H1 (cell line): ENCODE measurements at regions not wholly inside any gene's neighbourhood (a gene's known extent, or its start where the extent isn't known, plus 50 kb on each side); places are given as distances from the start of the nearest gene placed in this dataset.

Experiments used
- CTCF ChIA-PET: fragments of 300-600 bp; sonication (Branson Sonifier 250); formaldehyde crosslinking; loops from one replicate; lab custom pipeline; 2021; ENCODE audit not compliant: partially characterized antibody; lab: Charles Lee
- POLR2A ChIA-PET: fragments of 300-600 bp; sonication (Branson Sonifier 250); formaldehyde crosslinking; loops from one replicate; lab custom pipeline; 2021; ENCODE audit warnings: inconsistent platforms; ENCODE audit not compliant: partially characterized antibody; lab: Charles Lee
- DNase-seq, 2 experiments: peaks; one replicate each; pipeline versions ENCODE4 v3.0.0 to v3.0.0-alpha.2; 2010 to 2022; ENCODE audit warnings: low spot score in 2 of 2, low read depth in 1 of 2, mixed read lengths in 1 of 2
- FAIRE-seq: peaks from 2 replicates; lab custom pipeline; 2011; peaks lifted over from hg19 to GRCh38; lab: Jason Lieb, UNC
- H2AFZ ChIP-seq: 2 replicates; pipeline ENCODE4 v1.8.1; 2012; ENCODE audit warnings: low read length, inconsistent platforms
- H2AK5ac ChIP-seq: 2 replicates; pipeline ENCODE4 v1.6.1; 2013; ENCODE audit warnings: low read depth, low read length
- H2BK120ac ChIP-seq: replicated peaks from 2 replicates; pipeline ENCODE3; 2013; ENCODE audit warnings: low read depth, low read length, inconsistent platforms
- H2BK12ac ChIP-seq: 2 replicates; pipeline ENCODE4 v1.6.1; 2013; ENCODE audit warnings: low read depth, low read length
- H2BK15ac ChIP-seq: 2 replicates; pipeline ENCODE4 v1.6.1; 2013; ENCODE audit warnings: low read length
- H2BK20ac ChIP-seq: 2 replicates; pipeline ENCODE4 v1.6.1; 2013; ENCODE audit warnings: low read length
- H2BK5ac ChIP-seq: 2 replicates; pipeline ENCODE4 v1.6.1; 2013; ENCODE audit warnings: low read depth, low read length
- H3K14ac ChIP-seq: 2 replicates; pipeline ENCODE4 v1.6.1; 2013; ENCODE audit warnings: inconsistent platforms; ENCODE audit not compliant: insufficient read length
- H3K18ac ChIP-seq: 2 replicates; pipeline ENCODE4 v1.6.1; 2013; ENCODE audit warnings: low read length; ENCODE audit errors: extremely low read depth
- H3K23ac ChIP-seq: 2 replicates; pipeline ENCODE4 v1.6.1; 2013; ENCODE audit warnings: inconsistent platforms; ENCODE audit not compliant: insufficient read length
- H3K23me2 ChIP-seq: 2 replicates; pipeline ENCODE4 v1.6.1; 2013; ENCODE audit warnings: low read depth, low read length
- H3K27ac ChIP-seq: 2 replicates; pipeline ENCODE4 v1.6.1; 2011; ENCODE audit warnings: low read depth, low read length, inconsistent platforms
- H3K27me3 ChIP-seq, 4 experiments: replicated peaks in 1 of 4; 1 replicate in 1 of 4; 2 replicates in 3 of 4; pipeline versions ENCODE4 v1.6.1 to v1.8.1; 2011 to 2013; ENCODE audit warnings: low read length in 3 of 4, mild to moderate bottlenecking in 3 of 4, inconsistent platforms in 2 of 4, mixed read lengths in 2 of 4, moderate library complexity in 1 of 4; ENCODE audit not compliant: control insufficient read depth in 3 of 4, insufficient read depth in 3 of 4; ENCODE audit errors: extremely low read depth in 1 of 4
- H3K36me3 ChIP-seq, 4 experiments: 2 replicates each; pipeline versions ENCODE4 v1.6.1 to v1.8.1; 2011 to 2013; ENCODE audit warnings: mild to moderate bottlenecking in 4 of 4, low read length in 3 of 4, moderate library complexity in 2 of 4, control low read depth in 1 of 4, inconsistent platforms in 1 of 4; ENCODE audit not compliant: insufficient read depth in 4 of 4, control insufficient read depth in 2 of 4
- H3K4ac ChIP-seq: replicated peaks from 2 replicates; pipeline ENCODE3; 2013; ENCODE audit warnings: low read length, low read depth, mixed read lengths, inconsistent platforms; ENCODE audit not compliant: insufficient read length
- H3K4me1 ChIP-seq, 4 experiments: replicated peaks in 1 of 4; 1 replicate in 1 of 4; 2 replicates in 3 of 4; pipeline versions ENCODE4 v1.6.1 to v1.8.1; 2011 to 2013; ENCODE audit warnings: low read length in 3 of 4, inconsistent platforms in 2 of 4, mixed read lengths in 1 of 4; ENCODE audit not compliant: insufficient read depth in 4 of 4, control insufficient read depth in 3 of 4
- H3K4me2 ChIP-seq, 2 experiments: 2 replicates each; pipeline versions ENCODE4 v1.6.1 to v1.8.1; 2011 to 2013; ENCODE audit warnings: low read depth in 2 of 2, low read length in 2 of 2, control low read depth in 1 of 2, inconsistent platforms in 1 of 2, mild to moderate bottlenecking in 1 of 2; ENCODE audit not compliant: insufficient read depth in 1 of 2
- H3K4me3 ChIP-seq, 4 experiments: fragments of 200-600, 300-600 bp in 1 of 4; sonication (generic), shearing (Covaris generic), sonication (Bioruptor Twin) in 1 of 4; 2 replicates each; pipeline versions ENCODE4 v1.5.1 to v1.8.1; 2011 to 2016; ENCODE audit warnings: low read length in 4 of 4, low read depth in 3 of 4, control low read depth in 2 of 4, inconsistent platforms in 2 of 4, mild to moderate bottlenecking in 2 of 4, mixed read lengths in 1 of 4, moderate library complexity in 1 of 4; ENCODE audit not compliant: insufficient read depth in 2 of 4; ENCODE audit errors: extremely low read depth in 1 of 4
- H3K56ac ChIP-seq: replicated peaks from 2 replicates; pipeline ENCODE3; 2013; ENCODE audit warnings: low read depth, mild to moderate bottlenecking, mixed read lengths, low read length, inconsistent platforms; ENCODE audit not compliant: insufficient read length
- H3K79me1 ChIP-seq: 2 replicates; pipeline ENCODE4 v1.6.1; 2013; ENCODE audit warnings: low read depth, low read length, control low read depth
- H3K79me2 ChIP-seq, 2 experiments: 2 replicates each; pipeline versions ENCODE4 v1.6.1 to v1.8.1; 2012 to 2013; ENCODE audit warnings: low read length in 2 of 2, mild to moderate bottlenecking in 2 of 2, inconsistent platforms in 1 of 2; ENCODE audit not compliant: insufficient read depth in 2 of 2, control insufficient read depth in 1 of 2
- H3K9ac ChIP-seq, 4 experiments: replicated peaks in 1 of 4; 1 replicate in 1 of 4; 2 replicates in 3 of 4; pipeline versions ENCODE4 v1.6.1 to v1.8.1; 2011 to 2013; ENCODE audit warnings: low read depth in 3 of 4, low read length in 3 of 4, control low read depth in 2 of 4, mild to moderate bottlenecking in 2 of 4, moderate library complexity in 2 of 4, inconsistent platforms in 1 of 4; ENCODE audit errors: extremely low read depth in 1 of 4
- H3K9me3 ChIP-seq, 2 experiments: 2 replicates each; pipeline versions ENCODE4 v1.6.1 to v1.8.1; 2012 to 2013; ENCODE audit warnings: mild to moderate bottlenecking in 2 of 2, moderate library complexity in 2 of 2, control low read depth in 1 of 2, inconsistent platforms in 1 of 2, low read depth in 1 of 2, low read length in 1 of 2, mixed read lengths in 1 of 2; ENCODE audit not compliant: insufficient read depth in 2 of 2
- H4K20me1 ChIP-seq, 2 experiments: replicated peaks in 1 of 2; 2 replicates each; pipeline versions ENCODE3 to v1.8.1; 2011 to 2013; ENCODE audit warnings: inconsistent platforms in 2 of 2, low read length in 2 of 2, mild to moderate bottlenecking in 1 of 2; ENCODE audit not compliant: insufficient read depth in 2 of 2, control insufficient read depth in 1 of 2
- H4K5ac ChIP-seq: 2 replicates; pipeline ENCODE4 v1.6.1; 2013; ENCODE audit warnings: low read length, low read depth, mixed read lengths, inconsistent platforms; ENCODE audit not compliant: insufficient read length
- H4K8ac ChIP-seq: 2 replicates; pipeline ENCODE4 v1.8.0; 2013; ENCODE audit warnings: mild to moderate bottlenecking, moderate library complexity, low read length, inconsistent platforms; ENCODE audit not compliant: insufficient read depth; ENCODE audit errors: extremely low read depth
- H4K91ac ChIP-seq: replicated peaks from 2 replicates; pipeline ENCODE3; 2013; ENCODE audit warnings: low read length, mixed read lengths, inconsistent platforms; ENCODE audit not compliant: insufficient read length
- CHD1 ChIP-seq: IDR thresholded peaks from 2 replicates; pipeline ENCODE4 v1.6.1; 2012; ENCODE audit warnings: low read depth, low read length, improper control_type of control experiment
- CREB1 ChIP-seq: IDR thresholded peaks from 2 replicates; pipeline ENCODE4 v1.6.1; 2012; ENCODE audit warnings: inconsistent platforms
- EGR1 ChIP-seq: IDR thresholded peaks from 2 replicates; pipeline ENCODE4 v1.6.1; 2011; ENCODE audit warnings: low read depth, low read length, borderline replicate concordance
- KDM4A ChIP-seq: IDR thresholded peaks from one replicate; pipeline ENCODE4 v1.7.1; 2012; ENCODE audit warnings: low read depth, mild to moderate bottlenecking, moderate library complexity, low read length, inconsistent platforms; ENCODE audit not compliant: severe bottlenecking
- RBBP5 ChIP-seq: IDR thresholded peaks from 2 replicates; pipeline ENCODE4 v1.7.1; 2012; ENCODE audit warnings: low read depth, mild to moderate bottlenecking, inconsistent platforms, low read length, moderate library complexity, borderline replicate concordance
- RXRA ChIP-seq: IDR thresholded peaks from 2 replicates; pipeline ENCODE4 v1.6.1; 2011; ENCODE audit warnings: low read depth, mild to moderate bottlenecking, low read length, moderate library complexity; ENCODE audit not compliant: insufficient read depth
- SAP30 ChIP-seq: fragments of 300-600 bp; sonication (generic); IDR thresholded peaks from 2 replicates; pipeline ENCODE4 v1.7.1; 2012; ENCODE audit warnings: low read length, moderate library complexity, mild to moderate bottlenecking, inconsistent platforms; ENCODE audit not compliant: insufficient read depth, insufficient replicate concordance
- SP2 ChIP-seq: IDR thresholded peaks from 2 replicates; pipeline ENCODE4 v1.6.1; 2012; ENCODE audit warnings: mild to moderate bottlenecking, low read length, inconsistent platforms
- WGBS, 2 experiments: shearing (Covaris generic) in 1 of 2; methylation state at CpG; one replicate each; pipeline versions ENCODE4 v1.1.6 to v1.1.7; 2013 to 2015; ENCODE audit warnings: low lambda C conversion rate in 2 of 2, mixed read lengths in 2 of 2, inconsistent platforms in 1 of 2, low coverage in 1 of 2, missing lambda C conversion rate in 1 of 2; ENCODE audit not compliant: insufficient replicate concordance in 2 of 2, insufficient coverage in 1 of 2, insufficient read length in 1 of 2; ENCODE audit errors: extremely low coverage in 1 of 2, missing lambda C conversion rate in 1 of 2; 5-methylcytosine and 5-hydroxymethylcytosine counted together

- Histone ChIP-seq H3K9ac (no peak overlapping the region), H3K9me3 (peaks cover 21 to 33% of the 10 kb centered on the region in 2 experiments), H3K18ac (no peak overlapping the region), H2AFZ (no peak overlapping the region), H4K20me1 (no peaks in the 10 kb centered on the region), H3K4ac (no peak overlapping the region), H3K79me2 (no peaks in the 10 kb centered on the region), H3K56ac (no peak overlapping the region), H2BK20ac (no peak overlapping the region), H3K27me3 (no peaks in the 10 kb centered on the region), H2BK120ac (no peak overlapping the region), H3K4me3 (no peak overlapping the region), H3K23ac (no peak overlapping the region), H3K23me2 (no peaks in the 10 kb centered on the region), H3K79me1 (no peaks in the 10 kb centered on the region), H4K5ac (no peak overlapping the region), H2BK12ac (no peak overlapping the region), H3K27ac (no peak overlapping the region), H2AK5ac (no peak overlapping the region), H2BK5ac (no peak overlapping the region), H4K91ac (no peak overlapping the region), H3K36me3 (no peaks in the 10 kb centered on the region; a peak in 1 of 8 replicates), H3K4me2 (no peak overlapping the region), H4K8ac (no peak overlapping the region), H2BK15ac (no peak overlapping the region), H3K14ac (no peak overlapping the region), H3K4me1 (no peaks in the 10 kb centered on the region)
- WGBS, 2 experiments: 94% methylated on average over 5 of the region's 5 CpGs; no CpG with 5 or more reads in 1 of the 2 experiments
- no peak for DNase-seq
- ChIA-PET POLR2A (no interaction called here), CTCF (interaction anchor here (0.8 to 1.4 kb wide), 3 partner anchors 8 to 22 kb away, joined by 3 read pairs; no protein-coding TSS in a partner anchor)
- FAIRE-seq: no peak
- TF ChIP-seq SAP30: no peak
- TF ChIP-seq EGR1: no peak
- TF ChIP-seq CHD1: no peak
- TF ChIP-seq SP2: no peak
- TF ChIP-seq RBBP5: no peak
- no peak for TF ChIP-seq KDM4A
- no peak for TF ChIP-seq RXRA
- no peak for TF ChIP-seq CREB1
Observed at GRCh38 chr14:92240658-92241057, 82.3 kb upstream of the SLC24A4 start.
